Natural killer cell treated with Interleukin-12 subunit alpha and Interleukin-12 subunit beta and Interleukin-15 and Interleukin-18, amount 100 ng/mL, for 72 hours (primary cell): ENCODE measurements at regions not wholly inside any gene's neighbourhood (a gene's known extent, or its start where the extent isn't known, plus 50 kb on each side); places are given as distances from the start of the nearest gene placed in this dataset.
"Not testable (repeated sequence)": the region's sequence is repeated elsewhere in the genome, so short reads cannot be mapped to it uniquely, and the experiment has no call there.

Source experiments
- ATAC-seq, 2 donors: fragments of 150-1000 bp; cut with Tn5 transposase in 1 of 2; sonication (Bioruptor Pico), chemical (Tn5 transposase) in 1 of 2; 2 replicates each; pipeline ENCODE4 v1.10.0; 2021
- DNase-seq: peaks from one replicate; pipeline ENCODE4 v3.0.0; 2022; ENCODE audit warnings: low spot score
- H3K27ac Mint-ChIP-seq, 2 donors: 1 replicate in 1 of 2; 2 replicates in 1 of 2; pipeline ENCODE4 v1.8.0; 2022; ENCODE audit warnings: mixed read lengths in 2 of 2, mild to moderate bottlenecking in 1 of 2, moderate library complexity in 1 of 2
- H3K27me3 Mint-ChIP-seq, 2 donors: 1 replicate in 1 of 2; 2 replicates in 1 of 2; pipeline ENCODE4 v1.8.0; 2022; ENCODE audit warnings: mixed read lengths in 2 of 2
- H3K36me3 Mint-ChIP-seq: one replicate; pipeline ENCODE4 v1.8.0; 2022; ENCODE audit warnings: mixed read lengths
- H3K4me1 Mint-ChIP-seq, 2 donors: 1 replicate in 1 of 2; 2 replicates in 1 of 2; pipeline ENCODE4 v1.8.0; 2022; ENCODE audit warnings: low read depth in 2 of 2, mixed read lengths in 2 of 2, mild to moderate bottlenecking in 1 of 2
- H3K4me3 Mint-ChIP-seq: one replicate; pipeline ENCODE4 v1.8.0; 2022; ENCODE audit warnings: mixed read lengths
- H3K9me3 Mint-ChIP-seq: 2 replicates; pipeline ENCODE4 v1.8.0; 2022; ENCODE audit warnings: mixed read lengths

DNA sequence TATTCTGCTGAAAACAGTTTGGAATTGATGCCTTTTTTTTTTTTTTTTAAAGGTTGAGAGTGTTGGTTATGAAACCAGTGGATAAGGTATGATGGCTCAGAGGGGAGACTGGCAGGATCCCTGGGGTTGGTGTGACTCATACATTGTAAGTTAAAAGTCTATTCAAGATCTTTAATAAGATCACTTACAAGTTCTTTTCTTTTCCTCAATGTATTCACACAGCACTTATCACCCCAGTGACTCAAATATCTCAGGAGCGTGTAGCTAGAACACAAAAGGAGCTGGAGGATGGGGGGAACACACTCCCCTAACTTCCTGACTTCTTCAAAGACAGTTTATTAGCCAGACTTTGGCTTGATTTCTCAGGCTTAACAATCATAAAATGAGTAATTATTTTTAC, 285.3 kb downstream of the SV2B start:
- H3K4me1 Mint-ChIP-seq: no peaks in the 10 kb centered on the region
- H3K27ac Mint-ChIP-seq: no peak overlapping the region
- no peaks in the 10 kb centered on the region for H3K9me3 Mint-ChIP-seq
- no peak overlapping the region for H3K4me3 Mint-ChIP-seq
- H3K36me3 Mint-ChIP-seq: peaks cover 11% of the 10 kb centered on the region
- DNase-seq (no peak), ATAC-seq (no peak)
- peaks cover 36 to 59% of the 10 kb centered on the region in 2 donors for H3K27me3 Mint-ChIP-seq

DNA sequence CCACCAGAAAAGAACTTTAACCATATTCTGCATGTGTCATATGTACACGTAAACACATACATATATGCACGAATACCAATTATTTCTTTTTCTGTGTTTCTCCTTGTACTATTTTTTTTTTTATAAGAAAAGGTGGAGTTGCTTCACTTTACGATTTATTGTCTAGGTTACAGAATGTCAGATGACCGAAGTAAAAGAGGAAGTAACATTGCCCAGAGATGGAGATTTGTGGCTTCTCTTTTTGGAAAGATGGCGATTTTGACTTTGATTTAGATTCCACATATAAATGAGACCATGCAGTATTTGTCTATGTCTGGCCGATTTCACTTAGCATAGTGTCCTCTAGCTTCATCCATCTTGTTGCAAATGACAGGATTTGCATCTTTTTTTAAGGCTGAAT, 293.1 kb downstream of the SV2B start:
- Mint-ChIP-seq H3K27ac (no peak overlapping the region), H3K4me1 (no peaks in the 10 kb centered on the region), H3K4me3 (no peak overlapping the region), H3K9me3 (no peaks in the 10 kb centered on the region), H3K27me3 (peaks cover 38 to 53% of the 10 kb centered on the region in 2 donors), H3K36me3 (no peaks in the 10 kb centered on the region)
- DNase-seq: no peak
- ATAC-seq: no peak

DNA sequence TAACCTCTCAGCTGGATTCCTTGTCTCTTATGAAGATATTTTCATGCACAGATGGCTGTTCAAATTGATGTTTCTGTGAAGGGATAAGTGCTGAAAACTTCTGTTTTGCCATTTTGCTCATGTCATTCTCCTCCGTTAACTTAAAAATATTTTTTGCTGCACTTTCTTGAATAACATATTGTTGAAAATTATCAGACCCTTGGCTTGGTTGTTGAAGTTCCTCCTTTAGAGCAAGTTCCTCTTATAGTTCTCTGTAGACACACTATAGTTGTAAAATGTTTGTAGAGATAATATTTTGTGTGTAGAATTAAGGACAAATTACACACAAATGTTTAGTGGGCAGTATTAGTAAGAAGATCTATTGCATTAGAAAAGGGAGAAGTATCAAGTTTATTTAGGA, 300.4 kb downstream of the SV2B start:
- ATAC-seq (no peak), DNase-seq (no peak)
- no peak overlapping the region for H3K27ac Mint-ChIP-seq
- peaks cover 12 to 38% of the 10 kb centered on the region in 2 donors for H3K27me3 Mint-ChIP-seq
- no peaks in the 10 kb centered on the region for H3K9me3 Mint-ChIP-seq
- H3K4me1 Mint-ChIP-seq: no peaks in the 10 kb centered on the region
- no peaks in the 10 kb centered on the region for H3K36me3 Mint-ChIP-seq
- H3K4me3 Mint-ChIP-seq: no peak overlapping the region

DNA sequence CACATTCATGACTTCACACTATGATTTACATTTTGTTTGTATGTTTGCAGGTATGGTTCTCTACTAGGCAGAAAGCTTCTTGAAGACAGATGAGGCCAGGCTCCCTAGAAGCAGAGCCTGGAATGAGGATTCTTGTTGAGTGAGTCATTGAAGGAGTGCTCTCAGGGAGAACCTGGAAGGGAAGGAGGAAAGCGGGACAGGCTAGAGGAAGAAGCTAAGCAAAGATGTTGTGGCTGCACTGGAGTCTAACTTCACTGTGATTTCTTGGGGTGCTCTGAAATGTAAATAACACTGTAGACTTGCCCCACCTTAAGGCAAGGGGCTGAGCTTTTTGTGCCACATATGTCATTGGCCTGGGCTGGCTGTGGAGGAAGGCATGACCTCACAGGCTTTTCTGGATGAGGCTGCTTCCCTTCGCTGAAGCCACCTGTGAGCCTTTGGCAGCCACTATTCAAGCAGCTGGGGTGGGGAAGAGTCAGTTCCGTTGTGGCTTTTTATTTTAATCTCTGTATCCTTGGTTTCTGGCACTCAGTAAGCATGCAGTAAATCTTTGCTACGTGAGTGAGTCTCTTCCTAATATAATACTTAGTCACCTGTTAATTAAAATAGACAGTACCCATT, 307.3 kb downstream of the SV2B start:
- no peak for ATAC-seq
- no peak overlapping the region for H3K4me3 Mint-ChIP-seq
- DNase-seq: no peak
- no peaks in the 10 kb centered on the region for H3K9me3 Mint-ChIP-seq
- H3K27me3 Mint-ChIP-seq: peaks cover 11 to 37% of the 10 kb centered on the region in 2 donors
- no peaks in the 10 kb centered on the region for H3K36me3 Mint-ChIP-seq
- H3K27ac Mint-ChIP-seq: no peak overlapping the region
- H3K4me1 Mint-ChIP-seq: peaks cover 3 to 5% of the 10 kb centered on the region in 2 donors

DNA sequence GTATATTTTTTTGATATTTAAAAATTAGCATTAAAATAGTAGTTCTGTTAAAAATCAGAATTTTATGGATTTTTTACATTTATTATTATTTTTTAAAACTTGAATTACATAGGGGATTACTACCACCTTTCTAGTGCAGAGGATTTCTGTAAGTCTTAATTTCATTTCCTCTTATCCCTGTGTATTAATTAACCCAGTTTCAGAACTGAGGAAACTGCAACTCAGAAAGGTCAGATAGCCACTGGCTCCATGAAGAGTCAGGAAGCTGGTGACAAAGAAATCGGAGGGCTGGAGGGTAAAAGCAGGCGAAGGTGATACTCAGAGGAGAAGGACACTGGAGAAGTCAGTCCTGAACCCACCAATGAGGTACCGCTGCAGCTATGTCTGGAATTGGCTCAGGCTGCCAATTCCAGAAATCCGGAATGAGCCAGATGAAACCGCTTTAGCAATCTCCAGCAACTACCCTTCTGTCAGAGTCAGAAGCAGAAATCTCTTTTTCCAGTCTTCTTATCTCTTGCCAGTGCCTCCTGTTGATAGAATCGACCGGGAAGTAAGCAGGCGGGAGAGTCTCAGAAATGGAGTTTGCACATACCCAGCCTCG, 308.5 kb downstream of the SV2B start:
- no peak overlapping the region for H3K27ac Mint-ChIP-seq
- DNase-seq: no peak
- ATAC-seq: no peak

DNA sequence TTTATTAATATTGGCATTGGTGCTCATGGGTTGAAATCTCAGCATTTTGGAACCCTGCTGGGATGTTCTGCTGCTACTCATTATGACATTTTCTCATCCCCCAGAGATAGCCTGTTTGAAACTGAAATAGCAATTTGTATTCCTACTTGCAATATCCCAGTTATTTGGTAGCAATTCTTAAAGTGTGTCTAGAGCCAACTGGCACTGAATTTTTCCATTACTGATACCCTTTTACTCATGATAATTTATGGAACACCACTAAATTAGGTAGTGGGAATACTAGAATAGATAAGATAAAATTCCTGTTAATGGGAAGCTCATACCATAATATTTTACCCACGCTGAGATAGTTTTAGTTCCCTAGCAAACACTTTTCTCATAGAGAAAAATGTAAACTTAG, 309.3 kb downstream of the SV2B start:
- ATAC-seq (no peak), DNase-seq (no peak)
- H3K27me3 Mint-ChIP-seq: peaks cover 8 to 26% of the 10 kb centered on the region in 2 donors
- H3K4me3 Mint-ChIP-seq: no peak overlapping the region
- peaks cover 3 to 5% of the 10 kb centered on the region in 2 donors for H3K4me1 Mint-ChIP-seq
- no peak overlapping the region for H3K27ac Mint-ChIP-seq
- no peaks in the 10 kb centered on the region for H3K36me3 Mint-ChIP-seq
- no peaks in the 10 kb centered on the region for H3K9me3 Mint-ChIP-seq

More for the DNA sequence above, 308.5 kb downstream of the SV2B start:
- Mint-ChIP-seq H3K4me1 (peaks cover 3 to 5% of the 10 kb centered on the region in 2 donors), H3K4me3 (no peak overlapping the region), H3K27me3 (peaks cover 8 to 26% of the 10 kb centered on the region in 2 donors), H3K36me3 (no peaks in the 10 kb centered on the region), H3K9me3 (no peaks in the 10 kb centered on the region)

DNA sequence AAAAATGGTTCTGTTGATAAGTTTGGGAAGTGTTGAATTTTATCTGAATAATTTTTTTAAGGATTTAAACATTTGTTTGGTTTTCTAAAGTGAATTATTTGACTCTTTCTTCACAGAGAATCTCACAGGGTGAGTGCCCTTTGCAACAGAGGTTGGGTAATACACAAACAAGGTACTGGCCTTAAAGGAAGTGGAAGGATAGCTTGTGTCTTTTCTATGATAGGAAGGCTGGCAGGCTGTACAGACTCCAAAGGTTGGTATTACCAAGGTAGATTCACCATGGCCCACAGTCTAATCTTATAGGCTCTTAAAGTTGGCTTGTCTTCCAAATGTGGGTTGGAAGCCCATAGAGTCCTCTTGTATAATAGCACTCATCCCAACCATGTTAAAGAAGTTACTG, 311.5 kb downstream of the SV2B start:
- no peaks in the 10 kb centered on the region for H3K9me3 Mint-ChIP-seq

DNA sequence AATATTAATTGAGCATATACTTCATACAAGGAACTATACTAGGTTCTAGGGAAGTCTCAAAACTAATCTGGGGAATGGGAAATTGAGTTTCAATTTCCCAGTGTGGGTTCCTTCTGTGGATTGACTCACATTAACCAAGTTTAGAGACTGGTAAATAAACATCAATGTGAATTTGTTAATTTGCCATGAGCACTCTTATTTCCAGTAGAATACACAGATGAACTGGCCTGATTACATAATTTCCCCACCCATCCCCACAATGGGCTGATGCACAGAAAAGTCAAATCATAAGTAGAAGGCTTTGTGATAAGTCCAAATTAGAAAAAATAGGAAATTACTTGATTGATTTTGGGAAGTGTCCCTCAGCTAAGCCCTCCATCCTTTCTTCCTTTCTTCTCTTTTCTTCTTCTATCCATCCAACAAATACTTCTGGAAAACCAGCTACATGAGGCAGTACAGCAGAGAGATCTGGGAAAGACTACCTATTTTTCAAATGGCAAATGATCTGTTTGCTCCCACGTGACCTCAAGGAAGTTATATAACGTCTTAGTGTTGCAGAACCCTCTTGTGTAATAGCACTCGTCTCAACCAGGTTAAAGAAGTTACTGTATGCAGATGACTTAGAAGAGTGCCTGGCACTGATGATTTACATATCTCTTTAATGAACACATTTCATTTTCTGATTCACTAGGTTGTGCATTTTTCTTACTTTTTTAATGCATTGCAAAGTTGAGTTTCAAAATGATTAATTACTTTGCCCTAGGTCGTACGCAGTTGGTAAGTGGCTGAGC, 312.3 kb downstream of the SV2B start:
- H3K4me1 Mint-ChIP-seq: peaks cover under 1% of the 10 kb centered on the region in 2 donors
- DNase-seq: no peak
- no peak overlapping the region for H3K27ac Mint-ChIP-seq
- no peak overlapping the region for H3K4me3 Mint-ChIP-seq
- no peaks in the 10 kb centered on the region for H3K9me3 Mint-ChIP-seq
- peaks cover 9 to 29% of the 10 kb centered on the region in 2 donors for H3K27me3 Mint-ChIP-seq
- H3K36me3 Mint-ChIP-seq: no peaks in the 10 kb centered on the region
- no peak for ATAC-seq

More for the DNA sequence above, 311.5 kb downstream of the SV2B start:
- no peak for ATAC-seq
- peaks cover 12 to 27% of the 10 kb centered on the region in 2 donors for H3K27me3 Mint-ChIP-seq
- DNase-seq: no peak
- peaks cover 3 to 5% of the 10 kb centered on the region in 2 donors for H3K4me1 Mint-ChIP-seq
- H3K27ac Mint-ChIP-seq: no peak overlapping the region
- no peaks in the 10 kb centered on the region for H3K36me3 Mint-ChIP-seq
- H3K4me3 Mint-ChIP-seq: no peak overlapping the region

DNA sequence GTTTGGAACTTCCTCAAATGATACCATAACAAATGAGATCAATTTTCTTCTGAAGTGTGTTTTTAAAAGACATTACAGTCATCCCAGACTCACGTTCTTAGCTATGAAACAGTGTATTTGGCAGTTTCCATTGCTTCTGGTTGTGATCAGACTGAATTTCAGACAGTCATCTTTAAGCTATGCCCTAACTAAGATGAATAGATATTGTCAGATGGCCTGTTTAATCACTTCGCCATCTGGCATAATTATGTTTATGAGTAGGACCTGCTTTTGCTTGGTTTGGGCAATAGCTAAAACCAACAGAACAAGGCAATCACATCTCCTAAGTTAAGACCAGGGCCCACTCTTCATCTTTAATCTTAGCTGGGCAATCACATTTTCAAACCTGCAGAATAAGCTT, 313.1 kb downstream of the SV2B start:
- H3K27ac Mint-ChIP-seq: no peak overlapping the region

DNA sequence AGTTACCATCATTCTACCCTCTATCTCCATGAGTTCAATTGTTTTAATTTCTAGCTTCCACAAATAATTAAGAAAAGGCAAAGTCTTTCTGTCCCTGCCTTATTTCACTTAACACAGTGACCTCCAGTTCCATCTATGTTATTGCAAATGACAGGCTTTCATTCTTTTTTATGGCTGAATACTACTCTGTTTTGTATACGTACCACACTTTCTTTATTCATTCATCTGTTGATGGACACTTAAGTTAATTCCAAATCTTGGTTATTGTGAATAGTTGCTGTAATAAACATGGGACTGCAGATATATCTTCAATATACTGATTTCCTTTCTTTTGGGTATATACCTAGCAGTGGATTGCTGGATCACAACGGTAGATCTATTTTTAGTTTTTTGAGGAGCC, 314.1 kb downstream of the SV2B start:
- DNase-seq (no peak), ATAC-seq (no peak)
- Mint-ChIP-seq H3K9me3 (no peaks in the 10 kb centered on the region), H3K4me3 (no peak overlapping the region), H3K27me3 (peaks cover 15 to 37% of the 10 kb centered on the region in 2 donors), H3K4me1 (no peaks in the 10 kb centered on the region), H3K36me3 (no peaks in the 10 kb centered on the region), H3K27ac (no peak overlapping the region)

More for the DNA sequence above, 313.1 kb downstream of the SV2B start:
- DNase-seq (no peak), ATAC-seq (no peak)
- Mint-ChIP-seq H3K36me3 (no peaks in the 10 kb centered on the region), H3K4me3 (no peak overlapping the region), H3K27me3 (peaks cover 10 to 31% of the 10 kb centered on the region in 2 donors), H3K4me1 (no peaks in the 10 kb centered on the region), H3K9me3 (no peaks in the 10 kb centered on the region)

DNA sequence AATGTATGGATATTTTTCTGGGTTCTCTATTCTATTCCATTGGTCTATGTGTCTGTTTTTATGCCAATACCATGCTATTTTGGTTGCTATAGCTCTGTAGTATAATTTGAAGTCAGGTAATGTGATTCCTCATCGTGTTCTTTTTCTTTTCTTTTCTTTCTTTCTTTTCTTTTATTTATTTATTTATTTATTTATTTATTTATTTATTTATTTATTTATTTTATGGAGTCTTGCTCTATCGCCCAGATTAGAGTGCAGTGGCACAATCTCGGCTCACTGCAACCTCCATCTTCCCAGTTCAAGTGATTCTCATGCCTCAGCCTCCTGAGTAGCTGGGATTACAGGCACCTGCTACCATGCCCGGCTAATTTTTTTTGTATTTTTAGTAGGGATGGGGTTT, 315.2 kb downstream of the SV2B start:
- DNase-seq, H3K36me3 Mint-ChIP-seq, H3K4me3 Mint-ChIP-seq, ATAC-seq, H3K9me3 Mint-ChIP-seq, H3K4me1 Mint-ChIP-seq, H3K27ac Mint-ChIP-seq: not testable (repeated sequence)
- H3K27me3 Mint-ChIP-seq: peaks cover 21 to 41% of the 10 kb centered on the region in 2 donors

DNA sequence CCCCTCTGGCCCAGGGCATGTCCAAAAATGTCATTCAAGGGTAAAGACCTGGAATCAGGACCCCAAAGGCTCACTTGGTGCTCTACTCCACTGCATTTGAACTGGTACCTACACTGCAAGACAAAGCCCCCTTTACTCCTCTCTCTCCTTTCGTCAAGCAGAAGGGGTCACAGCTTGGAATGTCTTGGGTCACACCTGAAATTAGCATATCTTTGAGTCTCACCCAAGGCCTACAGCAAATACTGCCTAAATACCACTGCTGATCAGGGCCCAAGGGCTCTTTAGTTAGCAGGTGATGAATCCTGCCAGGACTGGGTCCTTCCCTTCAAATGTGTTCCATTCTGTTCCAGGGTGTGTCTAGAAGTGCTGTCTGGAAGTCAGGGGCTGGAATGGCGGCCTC, 320.6 kb downstream of the SV2B start:
- Mint-ChIP-seq H3K36me3 (peaks cover 4% of the 10 kb centered on the region), H3K27ac (no peak overlapping the region), H3K9me3 (peaks cover 2% of the 10 kb centered on the region), H3K4me1 (peaks cover 29 to 45% of the 10 kb centered on the region in 2 donors), H3K4me3 (no peak overlapping the region), H3K27me3 (peaks cover 34 to 43% of the 10 kb centered on the region in 2 donors)
- no peak for ATAC-seq
- no peak for DNase-seq

DNA sequence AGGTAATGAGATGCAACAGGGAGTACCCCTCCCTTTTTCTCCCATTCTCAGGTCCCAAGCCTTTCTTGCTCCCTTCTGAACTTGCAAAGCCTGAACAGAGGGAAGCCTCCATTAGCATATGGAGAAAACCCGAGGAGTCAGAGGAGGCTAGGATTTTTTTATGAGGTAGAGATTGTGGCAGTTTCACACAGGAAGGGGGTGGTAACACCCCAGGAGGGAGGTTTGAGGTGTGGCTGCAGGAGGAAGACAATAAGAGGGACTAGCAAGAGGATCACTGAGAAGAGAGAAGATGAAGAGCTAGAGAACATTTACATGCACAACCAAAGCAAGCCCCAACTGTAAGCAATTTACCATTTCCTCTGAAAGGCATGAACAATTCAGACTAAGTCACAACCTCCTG, 322.7 kb downstream of the SV2B start:
- Mint-ChIP-seq H3K27ac (peak overlapping the region in 1 of 2 donors; percentile 59), H3K4me3 (peak overlapping the region; percentile 41), H3K36me3 (peaks cover 4% of the 10 kb centered on the region), H3K27me3 (peaks cover 29 to 31% of the 10 kb centered on the region in 2 donors), H3K9me3 (peaks cover 2% of the 10 kb centered on the region), H3K4me1 (peaks cover 31 to 50% of the 10 kb centered on the region in 2 donors)
- ATAC-seq (peak; percentile 74 to 75), DNase-seq (no peak)

DNA sequence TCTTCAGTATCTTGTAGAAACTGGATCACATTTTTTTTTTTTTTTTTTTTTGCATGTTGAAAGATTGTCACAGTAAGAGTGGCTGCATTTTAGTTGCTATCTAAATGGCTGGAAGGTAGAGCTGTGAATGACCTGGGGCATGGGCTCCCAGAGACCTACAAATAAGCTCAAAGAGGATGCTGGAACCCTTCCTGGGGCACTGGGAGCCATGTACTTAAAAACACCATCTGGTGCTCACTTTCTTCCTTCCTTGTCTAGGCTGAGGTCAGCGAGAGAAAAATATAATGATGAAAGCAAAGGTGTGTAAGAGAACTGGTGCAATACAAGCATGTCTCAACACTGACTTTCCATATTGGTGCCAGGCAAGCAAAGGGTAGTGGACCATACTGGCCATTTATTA, 323.9 kb downstream of the SV2B start:
- H3K27me3 Mint-ChIP-seq: peaks cover 21 to 27% of the 10 kb centered on the region in 2 donors
- DNase-seq: no peak
- ATAC-seq: no peak
- H3K4me1 Mint-ChIP-seq: peaks cover 32 to 51% of the 10 kb centered on the region in 2 donors
- peaks cover 4% of the 10 kb centered on the region for H3K36me3 Mint-ChIP-seq
- no peak overlapping the region for H3K4me3 Mint-ChIP-seq
- peaks cover 2% of the 10 kb centered on the region for H3K9me3 Mint-ChIP-seq
- peak overlapping the region in 1 of 2 donors; percentile 12 for H3K27ac Mint-ChIP-seq
